Neural progenitor cell (in vitro differentiated cells): ENCODE measurements at regions not wholly inside any gene's neighbourhood (a gene's known extent, or its start where the extent isn't known, plus 50 kb on each side); places are given as distances from the start of the nearest gene placed in this dataset.

Source experiments
- DNase-seq: peaks from one replicate; pipeline ENCODE4 v3.0.0-alpha.2; 2016; ENCODE audit warnings: low spot score
- H2AFZ ChIP-seq: fragments of 200-600 bp; sonication (generic); replicated peaks from 2 replicates; pipeline ENCODE4 v1.6.1; 2016; ENCODE audit warnings: antibody characterized with exemption
- H3F3A ChIP-seq: fragments of 200-600 bp; sonication (generic); 2 replicates; pipeline ENCODE4 v1.6.1; 2016; ENCODE audit warnings: antibody characterized with exemption, low read depth
- H3K27ac ChIP-seq: fragments of 200-600 bp; sonication (generic); 2 replicates; pipeline ENCODE4 v1.5.1; 2016; ENCODE audit warnings: mild to moderate bottlenecking
- H3K27me3 ChIP-seq: fragments of 200-600 bp; sonication (generic); 2 replicates; pipeline ENCODE4 v1.6.1; 2016; ENCODE audit warnings: mild to moderate bottlenecking, moderate library complexity
- H3K36me3 ChIP-seq: fragments of 200-600 bp; sonication (generic); 2 replicates; pipeline ENCODE4 v1.5.1; 2016
- H3K4me1 ChIP-seq: fragments of 200-600 bp; sonication (generic); 2 replicates; pipeline ENCODE4 v1.6.1; 2016; ENCODE audit warnings: mixed run types
- H3K4me2 ChIP-seq: fragments of 200-600 bp; sonication (generic); 2 replicates; pipeline ENCODE4 v1.6.1; 2016
- H3K4me3 ChIP-seq: fragments of 200-600 bp; sonication (generic); 2 replicates; pipeline ENCODE4 v1.5.1; 2016
- H3K79me2 ChIP-seq: fragments of 200-600 bp; sonication (generic); 2 replicates; pipeline ENCODE4 v1.6.1; 2016; ENCODE audit warnings: low read depth
- H3K9ac ChIP-seq: fragments of 200-600 bp; sonication (generic); 2 replicates; pipeline ENCODE4 v1.6.1; 2016
- H3K9me3 ChIP-seq: fragments of 200-600 bp; sonication (generic); 2 replicates; pipeline ENCODE4 v1.5.1; 2016; ENCODE audit warnings: low read depth
- H4K20me1 ChIP-seq: fragments of 200-600 bp; sonication (generic); 2 replicates; pipeline ENCODE4 v1.6.1; 2016; ENCODE audit warnings: low read depth
- H3K27ac Mint-ChIP-seq: 3 replicates; pipeline ENCODE4 v1.8.0; 2021; ENCODE audit warnings: mixed read lengths
- H3K27me3 Mint-ChIP-seq: 2 replicates; pipeline ENCODE4 v1.8.0; 2022; ENCODE audit warnings: low read depth, mild to moderate bottlenecking, inconsistent platforms, moderate library complexity, mixed read lengths; ENCODE audit not compliant: insufficient read depth
- H3K36me3 Mint-ChIP-seq: 3 replicates; pipeline ENCODE4 v1.8.0; 2021; ENCODE audit warnings: mixed read lengths
- H3K4me1 Mint-ChIP-seq: 3 replicates; pipeline ENCODE4 v1.8.0; 2021; ENCODE audit warnings: mixed read lengths
- H3K4me3 Mint-ChIP-seq: 3 replicates; pipeline ENCODE4 v1.8.0; 2021; ENCODE audit warnings: mild to moderate bottlenecking, moderate library complexity, mixed read lengths
- H3K9me3 Mint-ChIP-seq: 3 replicates; pipeline ENCODE4 v1.8.0; 2020; ENCODE audit warnings: mixed read lengths
- EZH2 ChIP-seq: fragments of 200-600 bp; sonication (generic); IDR thresholded peaks from 2 replicates; pipeline ENCODE4 v1.6.1; 2017; ENCODE audit warnings: antibody characterized with exemption, mild to moderate bottlenecking, moderate library complexity
- EZH2phosphoT487 ChIP-seq: fragments of 200-600 bp; sonication (generic); IDR thresholded peaks from 2 replicates; pipeline ENCODE4 v1.6.1; 2017; ENCODE audit warnings: antibody characterized with exemption
- TF ChIP-seq, protein P1 (sequence below): fragments of 200-600 bp; sonication (generic); IDR thresholded peaks from 2 replicates; pipeline ENCODE4 v1.5.1; 2017; ENCODE audit warnings: antibody characterized with exemption, mild to moderate bottlenecking

GRCh38 chr3:182410051-182410450, 383.3 kb upstream of the ATP11B start:
- no peaks in the 10 kb centered on the region for H3K79me2 ChIP-seq
- H3K4me3 ChIP-seq, result no peak overlapping the region
- Mint-ChIP-seq H3K9me3 (peaks cover 9% of the 10 kb centered on the region), H3K4me3 (no peak overlapping the region), H3K27ac (no peak overlapping the region), H3K36me3 (no peaks in the 10 kb centered on the region), H3K4me1 (no peaks in the 10 kb centered on the region), H3K27me3 (no peaks in the 10 kb centered on the region)
- no peaks in the 10 kb centered on the region for H3K9me3 ChIP-seq
- no peaks in the 10 kb centered on the region for H3K27me3 ChIP-seq
- H2AFZ ChIP-seq, result no peak overlapping the region
- no peak for DNase-seq
- H3K9ac ChIP-seq, result no peak overlapping the region
- H4K20me1 ChIP-seq, result no peaks in the 10 kb centered on the region
- H3K4me1 ChIP-seq, result peaks cover 10% of the 10 kb centered on the region
- no peaks in the 10 kb centered on the region for H3F3A ChIP-seq
- no peak overlapping the region for H3K4me2 ChIP-seq
- no peaks in the 10 kb centered on the region for H3K36me3 ChIP-seq
- no peak overlapping the region for H3K27ac ChIP-seq
- TF ChIP-seq, protein P1, sequence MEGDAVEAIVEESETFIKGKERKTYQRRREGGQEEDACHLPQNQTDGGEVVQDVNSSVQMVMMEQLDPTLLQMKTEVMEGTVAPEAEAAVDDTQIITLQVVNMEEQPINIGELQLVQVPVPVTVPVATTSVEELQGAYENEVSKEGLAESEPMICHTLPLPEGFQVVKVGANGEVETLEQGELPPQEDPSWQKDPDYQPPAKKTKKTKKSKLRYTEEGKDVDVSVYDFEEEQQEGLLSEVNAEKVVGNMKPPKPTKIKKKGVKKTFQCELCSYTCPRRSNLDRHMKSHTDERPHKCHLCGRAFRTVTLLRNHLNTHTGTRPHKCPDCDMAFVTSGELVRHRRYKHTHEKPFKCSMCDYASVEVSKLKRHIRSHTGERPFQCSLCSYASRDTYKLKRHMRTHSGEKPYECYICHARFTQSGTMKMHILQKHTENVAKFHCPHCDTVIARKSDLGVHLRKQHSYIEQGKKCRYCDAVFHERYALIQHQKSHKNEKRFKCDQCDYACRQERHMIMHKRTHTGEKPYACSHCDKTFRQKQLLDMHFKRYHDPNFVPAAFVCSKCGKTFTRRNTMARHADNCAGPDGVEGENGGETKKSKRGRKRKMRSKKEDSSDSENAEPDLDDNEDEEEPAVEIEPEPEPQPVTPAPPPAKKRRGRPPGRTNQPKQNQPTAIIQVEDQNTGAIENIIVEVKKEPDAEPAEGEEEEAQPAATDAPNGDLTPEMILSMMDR, result no peak
- TF ChIP-seq EZH2phosphoT487 (no peak), EZH2 (no peak)

DNA sequence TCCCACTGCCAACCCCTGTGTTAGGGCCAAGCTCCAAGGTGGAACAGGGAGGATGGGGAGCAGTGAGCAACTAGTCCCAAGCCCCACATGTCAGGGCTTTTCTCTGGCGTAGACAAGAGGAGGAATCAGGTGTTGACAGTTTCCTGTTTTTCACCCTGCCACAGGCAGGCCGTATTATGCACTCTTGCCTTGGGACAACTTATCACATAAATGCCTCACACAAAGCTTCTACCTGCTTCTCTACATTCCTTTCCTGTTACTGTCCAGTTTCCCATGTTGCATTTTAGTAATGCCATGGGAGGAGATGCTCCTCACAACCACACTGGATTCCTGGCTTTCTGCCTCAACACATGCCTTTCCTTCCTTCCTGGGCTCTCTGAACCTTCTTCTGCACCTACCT, 381.2 kb upstream of the ATP11B start:
- Histone ChIP-seq H4K20me1 (no peaks in the 10 kb centered on the region), H3K27me3 (no peaks in the 10 kb centered on the region), H3K27ac (no peak overlapping the region), H2AFZ (no peak overlapping the region), H3K4me1 (no peaks in the 10 kb centered on the region), H3K4me2 (no peak overlapping the region), H3K4me3 (no peak overlapping the region), H3F3A (no peaks in the 10 kb centered on the region), H3K36me3 (no peaks in the 10 kb centered on the region), H3K9me3 (no peaks in the 10 kb centered on the region), H3K79me2 (no peaks in the 10 kb centered on the region), H3K9ac (no peak overlapping the region)
- no peak overlapping the region for H3K27ac Mint-ChIP-seq
- TF ChIP-seq EZH2phosphoT487 (no peak), EZH2 (no peak)
- TF ChIP-seq, protein P1, result no peak
- H3K4me3 Mint-ChIP-seq, result no peak overlapping the region
- DNase-seq, result no peak
- H3K9me3 Mint-ChIP-seq, result peaks cover 9% of the 10 kb centered on the region
- H3K4me1 Mint-ChIP-seq, result no peaks in the 10 kb centered on the region
- H3K27me3 Mint-ChIP-seq, result no peaks in the 10 kb centered on the region
- no peaks in the 10 kb centered on the region for H3K36me3 Mint-ChIP-seq

DNA sequence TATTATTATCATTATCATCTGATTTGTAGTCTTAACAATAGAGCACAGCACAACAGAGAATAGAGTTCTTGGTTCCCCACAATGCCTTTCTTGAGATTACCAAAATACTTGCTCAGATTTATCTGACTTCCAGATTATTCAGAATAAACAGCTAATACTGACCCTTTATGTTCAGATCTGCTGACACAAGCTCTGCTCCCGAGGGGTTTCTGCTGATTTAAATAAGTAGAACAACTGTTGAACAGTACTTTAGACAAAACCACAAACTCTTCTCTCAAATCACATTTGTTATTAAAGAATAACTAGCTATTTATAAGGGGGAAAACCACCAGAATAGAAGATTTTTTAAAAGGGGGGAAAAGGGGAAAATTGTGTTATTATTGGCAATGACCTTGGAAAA, 380.2 kb upstream of the ATP11B start:
- H3K4me2 ChIP-seq, result no peak overlapping the region
- DNase-seq, result no peak
- Mint-ChIP-seq H3K4me3 (no peak overlapping the region), H3K36me3 (no peaks in the 10 kb centered on the region), H3K4me1 (no peaks in the 10 kb centered on the region), H3K27me3 (no peaks in the 10 kb centered on the region), H3K27ac (no peak overlapping the region), H3K9me3 (peaks cover 9% of the 10 kb centered on the region)
- TF ChIP-seq EZH2 (no peak), EZH2phosphoT487 (no peak)
- TF ChIP-seq, protein P1, result no peak
- H3K27ac ChIP-seq, result no peak overlapping the region
- H3K36me3 ChIP-seq, result no peaks in the 10 kb centered on the region
- H3K4me1 ChIP-seq, result no peaks in the 10 kb centered on the region
- H3K9me3 ChIP-seq, result no peaks in the 10 kb centered on the region
- no peaks in the 10 kb centered on the region for H3K27me3 ChIP-seq
- H2AFZ ChIP-seq, result no peak overlapping the region
- H3K79me2 ChIP-seq, result no peaks in the 10 kb centered on the region
- H3F3A ChIP-seq, result no peaks in the 10 kb centered on the region
- no peak overlapping the region for H3K9ac ChIP-seq
- no peak overlapping the region for H3K4me3 ChIP-seq
- H4K20me1 ChIP-seq, result no peaks in the 10 kb centered on the region

DNA sequence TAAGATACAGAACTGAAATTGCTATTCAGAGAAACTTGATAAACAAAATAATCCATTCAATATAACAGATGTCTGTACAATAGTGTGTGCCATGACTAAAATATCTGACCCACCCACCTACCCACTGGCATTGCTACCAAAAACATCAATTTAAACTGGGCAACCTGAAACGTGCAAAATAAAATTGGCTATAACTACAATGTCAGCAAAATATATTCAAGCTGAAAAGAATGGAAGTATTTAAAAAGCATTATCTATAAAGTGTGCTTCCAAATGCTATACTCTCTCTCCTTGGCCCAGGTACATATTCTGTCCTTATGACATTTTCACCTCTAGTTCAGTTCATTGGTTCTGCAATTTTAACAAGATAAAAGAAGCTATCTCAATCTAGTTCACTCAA, 379.6 kb upstream of the ATP11B start:
- H3K4me2 ChIP-seq, result no peak overlapping the region
- H3F3A ChIP-seq, result no peaks in the 10 kb centered on the region
- H3K9ac ChIP-seq, result no peak overlapping the region
- H4K20me1 ChIP-seq, result no peaks in the 10 kb centered on the region
- no peak overlapping the region for H2AFZ ChIP-seq
- H3K36me3 ChIP-seq, result no peaks in the 10 kb centered on the region
- H3K27me3 ChIP-seq, result no peaks in the 10 kb centered on the region
- DNase-seq, result no peak
- Mint-ChIP-seq H3K27me3 (no peaks in the 10 kb centered on the region), H3K4me1 (no peaks in the 10 kb centered on the region), H3K27ac (no peak overlapping the region), H3K4me3 (no peak overlapping the region), H3K36me3 (no peaks in the 10 kb centered on the region), H3K9me3 (peaks cover 9% of the 10 kb centered on the region)
- H3K9me3 ChIP-seq, result no peaks in the 10 kb centered on the region
- no peaks in the 10 kb centered on the region for H3K4me1 ChIP-seq
- no peak overlapping the region for H3K4me3 ChIP-seq
- no peak overlapping the region for H3K27ac ChIP-seq
- no peaks in the 10 kb centered on the region for H3K79me2 ChIP-seq
- TF ChIP-seq, protein P1, result no peak
- TF ChIP-seq EZH2phosphoT487, result no peak
